ENCODE measurements at regions not wholly inside any gene's neighbourhood (a gene's known extent, or its start where the extent isn't known, plus 50 kb on each side); places are given as distances from the start of the nearest gene placed in this dataset.
"Not testable (repeated sequence)": the region's sequence is repeated elsewhere in the genome, so short reads cannot be mapped to it uniquely, and the experiment has no call there.

- DNase-seq (ENCODE audit: low spot score in 2 of 2) (no peak), ATAC-seq (replicated peaks; ENCODE audit: extremely low read depth, poor library complexity, severe bottlenecking) (no peak)
- Mint-ChIP-seq H3K4me3 (no peak overlapping the region), H3K27me3 (peaks cover 79% of the 10 kb centered on the region), H3K27ac (ENCODE audit: low read depth) (no peak overlapping the region), H3K36me3 (ENCODE audit: insufficient read depth) (peaks cover 2% of the 10 kb centered on the region), H3K4me1 (no peaks in the 10 kb centered on the region), H3K9me3 (no peaks in the 10 kb centered on the region)
Observed at GRCh38 chr2:131425231-131425941, 50.5 kb upstream of the TUBA3D start.

GRCh38 chr2:131424605-131425114 is 51.3 kb upstream of the TUBA3D start:
- H3K9me3 Mint-ChIP-seq; ATAC-seq (replicated peaks; ENCODE audit: extremely low read depth, poor library complexity, severe bottlenecking); H3K27ac Mint-ChIP-seq (ENCODE audit: low read depth); H3K4me3 Mint-ChIP-seq; DNase-seq (ENCODE audit: low spot score in 2 of 2); H3K4me1 Mint-ChIP-seq; H3K36me3 Mint-ChIP-seq (ENCODE audit: insufficient read depth): not testable (repeated sequence)
- peaks cover 79% of the 10 kb centered on the region for H3K27me3 Mint-ChIP-seq

GRCh38 chr2:131420751-131421150 is 55.2 kb upstream of the TUBA3D start:
- not testable (repeated sequence) for H3K4me1 Mint-ChIP-seq; H3K9me3 Mint-ChIP-seq; ATAC-seq (replicated peaks; ENCODE audit: extremely low read depth, poor library complexity, severe bottlenecking); H3K4me3 Mint-ChIP-seq; H3K27ac Mint-ChIP-seq (ENCODE audit: low read depth); DNase-seq (ENCODE audit: low spot score in 2 of 2); H3K36me3 Mint-ChIP-seq (ENCODE audit: insufficient read depth)
- peaks cover 72% of the 10 kb centered on the region for H3K27me3 Mint-ChIP-seq

- DNase-seq (ENCODE audit: low spot score in 2 of 2) (no peak), ATAC-seq (replicated peaks; ENCODE audit: extremely low read depth, poor library complexity, severe bottlenecking) (no peak)
- H3K27me3 Mint-ChIP-seq: peaks cover 72% of the 10 kb centered on the region
Observed at GRCh38 chr2:131419441-131419840, 55.5 kb upstream of the RAB6D start.

GRCh38 chr2:131418625-131419024 is 54.7 kb upstream of the RAB6D start:
- Mint-ChIP-seq H3K4me3 (no peak overlapping the region), H3K27ac (ENCODE audit: low read depth) (no peak overlapping the region), H3K4me1 (no peaks in the 10 kb centered on the region), H3K27me3 (peaks cover 68% of the 10 kb centered on the region), H3K9me3 (no peaks in the 10 kb centered on the region), H3K36me3 (ENCODE audit: insufficient read depth) (no peaks in the 10 kb centered on the region)
- ATAC-seq (replicated peaks; ENCODE audit: extremely low read depth, poor library complexity, severe bottlenecking): no peak
- no peak for DNase-seq (ENCODE audit: low spot score in 2 of 2)

More at GRCh38 chr2:131419441-131419840, 55.5 kb upstream of the RAB6D start:
- no peaks in the 10 kb centered on the region for H3K9me3 Mint-ChIP-seq
- H3K36me3 Mint-ChIP-seq (ENCODE audit: insufficient read depth): no peaks in the 10 kb centered on the region
- H3K4me3 Mint-ChIP-seq: no peak overlapping the region
- H3K27ac Mint-ChIP-seq (ENCODE audit: low read depth): no peak overlapping the region
- no peaks in the 10 kb centered on the region for H3K4me1 Mint-ChIP-seq

GRCh38 chr2:131417886-131418285 is 53.9 kb upstream of the RAB6D start:
- H3K4me1 Mint-ChIP-seq: peaks cover 5% of the 10 kb centered on the region
- no peak for ATAC-seq (replicated peaks; ENCODE audit: extremely low read depth, poor library complexity, severe bottlenecking)
- H3K27ac Mint-ChIP-seq (ENCODE audit: low read depth): no peak overlapping the region
- no peaks in the 10 kb centered on the region for H3K9me3 Mint-ChIP-seq
- no peak for DNase-seq (ENCODE audit: low spot score in 2 of 2)
- H3K27me3 Mint-ChIP-seq: peaks cover 68% of the 10 kb centered on the region
- H3K4me3 Mint-ChIP-seq: no peak overlapping the region
- no peaks in the 10 kb centered on the region for H3K36me3 Mint-ChIP-seq (ENCODE audit: insufficient read depth)

GRCh38 chr2:131413785-131414184 is 49.8 kb upstream of the RAB6D start:
- H3K27ac Mint-ChIP-seq (ENCODE audit: low read depth): no peak overlapping the region
- no peak overlapping the region for H3K4me3 Mint-ChIP-seq
- ATAC-seq (replicated peaks; ENCODE audit: extremely low read depth, poor library complexity, severe bottlenecking) (no peak), DNase-seq (ENCODE audit: low spot score in 2 of 2) (no peak)
- peaks cover 6% of the 10 kb centered on the region for H3K4me1 Mint-ChIP-seq
- H3K36me3 Mint-ChIP-seq (ENCODE audit: insufficient read depth): no peaks in the 10 kb centered on the region
- peaks cover 75% of the 10 kb centered on the region for H3K27me3 Mint-ChIP-seq
- no peaks in the 10 kb centered on the region for H3K9me3 Mint-ChIP-seq

Measured in central memory CD8-positive, alpha-beta T cell (primary cell).